GM20000 (cell line): ENCODE measurements at regions not wholly inside any gene's neighbourhood (a gene's known extent, or its start where the extent isn't known, plus 50 kb on each side); places are given as distances from the start of the nearest gene placed in this dataset.

ENCODE experiments used
- DNase-seq: peaks from one replicate; pipeline ENCODE4 v3.0.0; 2012; ENCODE audit warnings: low spot score
- TF ChIP-seq, protein P1 (sequence below): IDR thresholded peaks from 2 replicates; pipeline ENCODE4 v1.5.1; 2012; ENCODE audit warnings: mild to moderate bottlenecking, control low read depth; ENCODE audit errors: extremely low read depth, missing control alignments

DNA sequence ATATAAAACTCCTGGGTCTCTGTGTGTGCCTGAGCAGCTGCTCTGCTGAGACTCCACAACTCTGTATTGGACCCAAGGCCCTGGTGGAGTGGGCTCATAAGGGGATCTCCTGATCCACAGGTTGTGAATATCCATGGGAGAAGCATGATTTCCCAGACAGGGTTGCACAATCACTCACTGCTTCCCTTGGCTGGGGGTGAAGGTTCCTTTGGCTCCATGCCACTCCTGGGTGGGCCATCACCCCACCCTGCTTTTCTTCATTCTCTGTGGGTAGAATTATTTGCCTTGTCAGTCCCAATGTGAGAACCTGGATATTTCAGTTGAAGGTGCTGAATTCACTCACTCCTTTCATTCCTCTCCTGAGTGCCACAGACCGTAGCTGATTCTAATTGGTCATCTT, 205.2 kb upstream of the TMEM260 start:
- TF ChIP-seq, protein P1, sequence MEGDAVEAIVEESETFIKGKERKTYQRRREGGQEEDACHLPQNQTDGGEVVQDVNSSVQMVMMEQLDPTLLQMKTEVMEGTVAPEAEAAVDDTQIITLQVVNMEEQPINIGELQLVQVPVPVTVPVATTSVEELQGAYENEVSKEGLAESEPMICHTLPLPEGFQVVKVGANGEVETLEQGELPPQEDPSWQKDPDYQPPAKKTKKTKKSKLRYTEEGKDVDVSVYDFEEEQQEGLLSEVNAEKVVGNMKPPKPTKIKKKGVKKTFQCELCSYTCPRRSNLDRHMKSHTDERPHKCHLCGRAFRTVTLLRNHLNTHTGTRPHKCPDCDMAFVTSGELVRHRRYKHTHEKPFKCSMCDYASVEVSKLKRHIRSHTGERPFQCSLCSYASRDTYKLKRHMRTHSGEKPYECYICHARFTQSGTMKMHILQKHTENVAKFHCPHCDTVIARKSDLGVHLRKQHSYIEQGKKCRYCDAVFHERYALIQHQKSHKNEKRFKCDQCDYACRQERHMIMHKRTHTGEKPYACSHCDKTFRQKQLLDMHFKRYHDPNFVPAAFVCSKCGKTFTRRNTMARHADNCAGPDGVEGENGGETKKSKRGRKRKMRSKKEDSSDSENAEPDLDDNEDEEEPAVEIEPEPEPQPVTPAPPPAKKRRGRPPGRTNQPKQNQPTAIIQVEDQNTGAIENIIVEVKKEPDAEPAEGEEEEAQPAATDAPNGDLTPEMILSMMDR, result no peak
- DNase-seq, result no peak

DNA sequence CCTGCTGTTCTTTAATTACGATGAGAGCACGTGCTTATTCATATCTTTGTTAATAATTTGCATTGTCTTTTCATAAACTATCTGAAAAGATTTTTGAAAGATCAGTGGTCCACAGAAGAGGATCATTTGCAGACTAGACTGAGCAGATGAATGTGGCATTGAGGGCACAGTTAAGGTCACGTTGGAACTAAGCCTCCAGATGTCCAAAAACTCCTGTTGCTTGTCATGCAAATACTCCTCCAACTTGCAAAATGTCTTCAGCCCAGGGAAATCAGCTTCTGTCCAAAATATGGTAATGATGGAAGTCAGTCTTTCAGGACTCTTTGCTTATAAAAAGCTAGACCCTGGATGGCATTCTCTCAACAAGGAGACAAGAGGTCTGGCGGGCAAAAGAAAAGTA, 201.6 kb upstream of the TMEM260 start:
- no peak for DNase-seq
- TF ChIP-seq, protein P1, result no peak

DNA sequence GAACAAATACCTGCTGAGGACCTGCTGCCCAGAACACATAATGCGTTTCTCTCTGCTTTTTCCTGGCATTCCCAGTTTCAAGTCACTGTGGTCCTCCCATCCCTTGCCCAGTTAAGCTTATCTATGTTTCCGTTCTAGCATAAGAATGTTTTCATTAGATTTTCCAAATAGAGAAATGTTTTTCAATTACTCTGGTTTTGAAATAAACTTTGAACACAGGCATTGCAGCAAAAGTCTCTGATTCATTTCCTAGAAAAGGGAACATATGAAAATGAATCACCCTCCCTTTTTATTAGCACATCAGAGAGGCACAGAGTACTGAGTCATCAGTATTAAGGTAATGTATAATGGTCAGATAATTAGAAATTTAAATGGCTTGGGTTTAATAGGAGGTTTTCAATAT, 201.1 kb upstream of the TMEM260 start:
- TF ChIP-seq, protein P1, result no peak
- DNase-seq, result no peak

DNA sequence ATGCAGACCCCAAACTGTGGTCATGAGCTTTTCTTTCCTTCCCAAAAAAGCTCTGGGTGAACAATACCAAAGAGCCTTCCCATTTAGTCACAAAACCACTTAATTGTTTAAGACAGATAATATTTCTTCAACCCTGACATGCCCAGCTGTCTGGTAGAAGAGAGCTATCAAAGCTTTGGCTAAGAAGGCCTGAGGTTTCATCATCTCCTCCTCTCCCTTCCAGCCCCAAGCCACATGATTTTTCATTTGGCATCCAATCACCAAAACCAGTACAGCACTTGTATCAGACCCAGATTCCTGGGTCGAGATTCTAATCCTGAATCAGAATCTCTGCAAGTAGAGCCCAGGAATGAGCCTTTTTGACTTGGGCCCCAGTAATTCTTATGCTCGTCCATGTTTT, 199.6 kb upstream of the TMEM260 start:
- TF ChIP-seq, protein P1, result no peak
- no peak for DNase-seq

DNA sequence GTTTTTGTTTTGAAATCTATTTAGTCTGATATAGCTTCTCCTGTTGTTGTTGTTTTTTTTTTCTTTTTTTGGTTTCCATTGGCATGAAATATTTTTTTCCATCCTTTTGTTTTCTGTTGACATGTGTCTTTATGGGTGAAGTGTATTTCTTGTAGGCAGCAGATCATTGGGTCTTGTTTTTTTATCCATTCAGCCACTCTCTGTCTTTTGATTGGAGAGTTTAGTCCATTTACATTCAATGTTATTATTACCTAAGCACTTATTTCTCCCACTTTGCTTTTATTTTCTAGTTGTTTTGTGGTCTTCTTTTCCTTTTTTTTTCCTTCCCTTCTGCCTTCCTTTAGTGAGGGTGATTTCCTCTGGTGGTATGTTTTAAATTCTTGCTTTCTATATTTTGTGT, 193.6 kb upstream of the TMEM260 start:
- no peak for DNase-seq

DNA sequence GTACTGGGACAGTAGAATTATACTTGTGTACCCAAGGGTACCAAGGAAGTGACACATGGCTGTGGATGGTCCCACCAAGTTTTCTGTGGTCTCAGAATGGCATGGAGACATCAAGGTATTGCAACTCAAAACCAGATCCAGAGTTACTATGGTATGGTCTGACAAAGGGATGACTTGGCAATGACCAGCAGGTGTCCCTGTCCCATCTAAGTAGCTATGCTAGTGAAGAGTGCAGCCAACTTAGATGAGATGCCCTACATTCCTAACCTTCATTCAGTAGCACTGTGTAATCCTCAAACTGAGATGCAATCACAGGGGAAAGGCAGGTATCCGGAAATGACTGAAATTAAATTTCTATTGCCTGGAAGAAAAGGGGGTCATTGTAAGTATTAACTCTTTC, 188.7 kb upstream of the TMEM260 start:
- DNase-seq, result no peak
- TF ChIP-seq, protein P1, result no peak

More for the DNA sequence above, 193.6 kb upstream of the TMEM260 start:
- TF ChIP-seq, protein P1, result no peak

DNA sequence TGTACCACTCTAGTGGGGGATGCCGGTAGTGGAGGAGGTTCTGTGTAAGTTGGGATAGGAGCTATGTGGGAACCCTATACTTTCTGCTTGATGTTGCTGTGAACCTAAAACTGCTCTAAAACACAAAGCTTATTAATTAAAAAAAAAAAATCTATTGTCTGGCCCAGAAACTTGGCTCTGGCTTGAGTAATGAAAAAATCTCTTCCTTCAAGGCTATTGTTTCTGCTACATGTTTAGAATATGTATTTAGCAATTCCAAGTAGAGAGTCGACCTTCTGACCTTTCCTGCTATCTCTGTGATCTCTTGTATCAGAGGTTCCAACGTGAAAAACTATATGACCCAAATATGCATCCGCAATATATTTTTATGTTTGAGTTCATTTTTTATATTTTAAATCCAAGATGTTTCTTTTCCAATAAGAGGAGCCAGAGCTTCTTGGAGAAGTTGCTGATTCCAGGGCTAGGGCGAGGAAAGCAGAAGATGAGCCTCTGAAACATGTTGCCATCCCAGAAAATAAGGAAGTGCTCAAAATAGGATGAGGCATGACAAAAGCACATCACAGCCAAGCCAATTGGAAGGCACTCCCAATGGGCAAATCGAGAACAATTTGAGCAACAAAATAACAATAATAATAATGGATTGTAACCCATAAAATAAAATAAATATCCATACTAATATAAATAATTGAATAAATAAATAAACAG, 184.6 kb upstream of the TMEM260 start:
- DNase-seq, result no peak
- TF ChIP-seq, protein P1, result no peak
